HepG2 (cell line): ENCODE measurements at regions not wholly inside any gene's neighbourhood (a gene's known extent, or its start where the extent isn't known, plus 50 kb on each side); places are given as distances from the start of the nearest gene placed in this dataset.

Experiments
- ATF7 ChIP-seq, 2 experiments: fragments of 450-650 bp in 1 of 2; sonication (generic) in 1 of 2; formaldehyde crosslinking in 1 of 2; IDR thresholded peaks; 2 replicates each; pipeline versions ENCODE4 v1.4.0 to v1.6.1; 2016 to 2020; ENCODE audit warnings: antibody characterized with exemption in 1 of 2, mild to moderate bottlenecking in 1 of 2, missing genetic modification reagents in 1 of 2
- CENPX ChIP-seq: sonication (generic); formaldehyde crosslinking; IDR thresholded peaks from 2 replicates; pipeline ENCODE4 v1.9.0; 2021; ENCODE audit warnings: mild to moderate bottlenecking, missing genetic modification reagents, moderate library complexity
- DRAP1 ChIP-seq: IDR thresholded peaks from 2 replicates; pipeline ENCODE4 v1.6.1; 2016; ENCODE audit warnings: missing genetic modification reagents, missing compliant biosample characterization
- ERF ChIP-seq: IDR thresholded peaks from 2 replicates; pipeline ENCODE4 v1.6.1; 2018; ENCODE audit warnings: missing biosample characterization, missing genetic modification reagents
- FOXC1 ChIP-seq: sonication (generic); formaldehyde crosslinking; IDR thresholded peaks from 2 replicates; pipeline ENCODE4 v1.8.0; 2022; ENCODE audit warnings: mild to moderate bottlenecking, missing genetic modification reagents, borderline replicate concordance
- HOXA9 ChIP-seq: sonication (generic); formaldehyde crosslinking; IDR thresholded peaks from 2 replicates; pipeline ENCODE4 v1.8.1; 2022; ENCODE audit warnings: missing genetic modification reagents, mild to moderate bottlenecking, moderate library complexity, borderline replicate concordance
- MTA1 ChIP-seq: sonication (generic); formaldehyde crosslinking; IDR thresholded peaks from 2 replicates; pipeline ENCODE4 v1.4.0; 2020; ENCODE audit warnings: missing genetic modification reagents, mild to moderate bottlenecking, borderline replicate concordance
- PTBP1 ChIP-seq: fragments of 200-400 bp; formaldehyde crosslinking; IDR thresholded peaks from 2 replicates; pipeline ENCODE4 v1.6.1; 2018; ENCODE audit warnings: low read length, low read depth; ENCODE audit not compliant: poor library complexity, severe bottlenecking
- RXRA ChIP-seq: sonication (generic); formaldehyde crosslinking; IDR thresholded peaks from 2 replicates; pipeline ENCODE4 v1.5.1; 2020; ENCODE audit warnings: missing genetic modification reagents
- SYNCRIP ChIP-seq: fragments of 200-400 bp; formaldehyde crosslinking; IDR thresholded peaks from 2 replicates; pipeline ENCODE4 v1.6.1; 2018; ENCODE audit warnings: mild to moderate bottlenecking, low read depth, low read length; ENCODE audit not compliant: insufficient read depth
- ZBTB20 ChIP-seq: sonication (generic); formaldehyde crosslinking; IDR thresholded peaks from 2 replicates; pipeline ENCODE4 v1.8.1; 2023; ENCODE audit warnings: missing genetic modification reagents, low read depth, mild to moderate bottlenecking, borderline replicate concordance
- ZNF609 ChIP-seq: sonication (generic); formaldehyde crosslinking; IDR thresholded peaks from 2 replicates; pipeline ENCODE4 v1.4.0; 2020; ENCODE audit warnings: mild to moderate bottlenecking, missing genetic modification reagents, borderline replicate concordance
- ZNF766 ChIP-seq: sonication (generic); formaldehyde crosslinking; IDR thresholded peaks from 2 replicates; pipeline ENCODE4 v1.5.0; 2020; ENCODE audit warnings: missing genetic modification reagents, borderline replicate concordance
- ZNF768 ChIP-seq: sonication (generic); formaldehyde crosslinking; IDR thresholded peaks from 2 replicates; pipeline ENCODE4 v1.4.0; 2020; ENCODE audit warnings: missing genetic modification reagents
- TF ChIP-seq, protein P1 (sequence below): sonication (generic); formaldehyde crosslinking; IDR thresholded peaks from 2 replicates; pipeline ENCODE4 v1.9.0; 2021; ENCODE audit warnings: missing genetic modification reagents, borderline replicate concordance
- TF ChIP-seq, protein P2 (sequence below): sonication (generic); formaldehyde crosslinking; conservative IDR thresholded peaks from 2 replicates; pipeline ENCODE4 v1.8.1; 2023; ENCODE audit warnings: missing genetic modification reagents

DNA sequence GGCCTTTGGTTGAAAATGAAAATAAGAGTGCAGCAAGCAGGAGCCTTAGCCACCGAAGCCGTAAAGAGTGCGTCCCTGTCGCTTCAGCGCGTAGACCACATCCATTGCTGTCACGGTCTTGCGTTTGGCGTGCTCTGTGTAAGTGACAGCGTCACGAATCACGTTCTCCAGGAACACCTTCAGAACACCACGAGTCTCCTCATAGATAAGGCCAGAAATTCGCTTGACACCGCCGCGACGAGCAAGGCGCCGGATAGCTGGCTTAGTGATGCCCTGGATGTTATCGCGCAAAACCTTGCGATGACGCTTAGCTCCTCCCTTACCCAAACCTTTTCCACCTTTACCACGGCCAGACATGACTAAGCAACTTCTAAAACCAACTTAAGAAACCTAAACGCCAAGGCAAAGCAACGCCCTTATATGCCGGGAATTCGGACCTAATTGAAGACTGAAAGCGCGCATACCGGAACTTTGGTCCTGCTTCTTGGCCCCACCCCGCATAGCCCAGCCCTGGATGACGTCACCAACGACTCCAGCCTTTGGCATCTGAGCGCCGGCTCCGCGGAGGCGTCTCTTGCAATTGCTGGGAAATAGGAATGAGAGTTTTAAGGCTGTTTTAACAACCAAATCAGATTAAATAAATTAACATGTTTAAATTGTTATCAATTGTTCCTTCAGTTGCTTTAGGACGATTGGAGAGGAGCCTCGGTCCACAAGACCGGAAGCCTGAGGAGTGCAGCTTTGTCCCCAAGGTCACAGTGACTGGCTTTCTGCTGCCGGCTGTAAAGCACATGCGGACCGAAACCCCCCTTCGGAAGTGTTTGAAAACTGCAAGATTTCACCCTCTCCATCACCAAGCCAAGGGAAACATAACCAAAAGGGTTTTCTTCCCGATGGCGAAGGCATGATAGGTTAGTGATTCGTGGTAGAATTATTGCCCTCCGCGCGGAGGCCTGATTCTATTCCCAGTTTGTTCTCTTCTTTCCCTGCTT lies 79.6 kb upstream of the BTN3A2 start (continued):
- TF ChIP-seq, protein P1, sequence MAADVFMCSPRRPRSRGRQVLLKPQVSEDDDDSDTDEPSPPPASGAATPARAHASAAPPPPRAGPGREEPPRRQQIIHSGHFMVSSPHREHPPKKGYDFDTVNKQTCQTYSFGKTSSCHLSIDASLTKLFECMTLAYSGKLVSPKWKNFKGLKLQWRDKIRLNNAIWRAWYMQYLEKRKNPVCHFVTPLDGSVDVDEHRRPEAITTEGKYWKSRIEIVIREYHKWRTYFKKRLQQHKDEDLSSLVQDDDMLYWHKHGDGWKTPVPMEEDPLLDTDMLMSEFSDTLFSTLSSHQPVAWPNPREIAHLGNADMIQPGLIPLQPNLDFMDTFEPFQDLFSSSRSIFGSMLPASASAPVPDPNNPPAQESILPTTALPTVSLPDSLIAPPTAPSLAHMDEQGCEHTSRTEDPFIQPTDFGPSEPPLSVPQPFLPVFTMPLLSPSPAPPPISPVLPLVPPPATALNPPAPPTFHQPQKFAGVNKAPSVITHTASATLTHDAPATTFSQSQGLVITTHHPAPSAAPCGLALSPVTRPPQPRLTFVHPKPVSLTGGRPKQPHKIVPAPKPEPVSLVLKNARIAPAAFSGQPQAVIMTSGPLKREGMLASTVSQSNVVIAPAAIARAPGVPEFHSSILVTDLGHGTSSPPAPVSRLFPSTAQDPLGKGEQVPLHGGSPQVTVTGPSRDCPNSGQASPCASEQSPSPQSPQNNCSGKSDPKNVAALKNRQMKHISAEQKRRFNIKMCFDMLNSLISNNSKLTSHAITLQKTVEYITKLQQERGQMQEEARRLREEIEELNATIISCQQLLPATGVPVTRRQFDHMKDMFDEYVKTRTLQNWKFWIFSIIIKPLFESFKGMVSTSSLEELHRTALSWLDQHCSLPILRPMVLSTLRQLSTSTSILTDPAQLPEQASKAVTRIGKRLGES (CRISPR knock-in tag) = no peak
- peak; percentile 77; the same call in 1 of the 2 replicates for TF ChIP-seq ZNF766
- peak; percentile 57; the same call in 1 of the 2 replicates for TF ChIP-seq ZNF609
- TF ChIP-seq RXRA (CRISPR knock-in tag) = peak; percentile 47; the same call in 1 of the 2 replicates
- no peak for TF ChIP-seq SYNCRIP
- TF ChIP-seq CENPX = no peak
- no peak for TF ChIP-seq ZBTB20 (CRISPR knock-in tag)
- TF ChIP-seq HOXA9 (CRISPR knock-in tag) = no peak; the same call in 1 of the 2 replicates
- no peak for TF ChIP-seq PTBP1
- TF ChIP-seq MTA1 (CRISPR knock-in tag) = 0 out of 2 replicates have a peak, but pooled peaks have one; percentile 64
- TF ChIP-seq ERF = peak; percentile 74
- peak; percentile 78 for TF ChIP-seq DRAP1 (CRISPR knock-in tag)
- TF ChIP-seq, protein P2, sequence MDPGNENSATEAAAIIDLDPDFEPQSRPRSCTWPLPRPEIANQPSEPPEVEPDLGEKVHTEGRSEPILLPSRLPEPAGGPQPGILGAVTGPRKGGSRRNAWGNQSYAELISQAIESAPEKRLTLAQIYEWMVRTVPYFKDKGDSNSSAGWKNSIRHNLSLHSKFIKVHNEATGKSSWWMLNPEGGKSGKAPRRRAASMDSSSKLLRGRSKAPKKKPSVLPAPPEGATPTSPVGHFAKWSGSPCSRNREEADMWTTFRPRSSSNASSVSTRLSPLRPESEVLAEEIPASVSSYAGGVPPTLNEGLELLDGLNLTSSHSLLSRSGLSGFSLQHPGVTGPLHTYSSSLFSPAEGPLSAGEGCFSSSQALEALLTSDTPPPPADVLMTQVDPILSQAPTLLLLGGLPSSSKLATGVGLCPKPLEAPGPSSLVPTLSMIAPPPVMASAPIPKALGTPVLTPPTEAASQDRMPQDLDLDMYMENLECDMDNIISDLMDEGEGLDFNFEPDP (CRISPR knock-in tag) = no peak
- TF ChIP-seq ATF7 (IDR thresholded peaks at IDR 0.05) = peak; percentile 100
- peak; percentile 99 for TF ChIP-seq ATF7 (CRISPR knock-in tag; IDR thresholded peaks at IDR 0.05)
- peak; percentile 74; the same call in 1 of the 2 replicates for TF ChIP-seq FOXC1 (CRISPR knock-in tag)
- peak; percentile 24 for TF ChIP-seq ZNF768 (CRISPR knock-in tag)
